ENCODE measurements at regions not wholly inside any gene's neighbourhood (a gene's known extent, or its start where the extent isn't known, plus 50 kb on each side); places are given as distances from the start of the nearest gene placed in this dataset.

DNA sequence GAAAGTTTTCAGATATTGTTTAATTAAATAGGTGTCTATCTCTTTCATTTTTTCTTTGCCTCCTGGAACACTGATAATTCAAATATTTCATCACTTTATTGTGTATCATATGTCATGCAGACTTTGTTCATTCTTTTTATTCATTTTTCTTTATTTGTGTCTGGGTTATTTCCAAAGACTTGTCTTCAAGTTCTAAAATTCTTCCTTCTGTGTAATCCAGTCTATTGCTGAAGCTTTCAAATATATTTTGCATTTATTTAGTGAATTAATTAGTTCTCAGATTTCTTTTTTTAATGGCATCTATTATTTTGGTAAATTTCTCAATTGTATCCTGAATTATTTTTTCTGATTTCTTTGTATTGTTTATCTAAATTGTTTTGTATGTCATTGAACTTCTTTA, 70.1 kb downstream of the ZNF330 start:
- no peak for DNase-seq
- no peak for ATAC-seq
- Histone ChIP-seq H3K36me3 (no peaks in the 10 kb centered on the region), H3K4me1 (no peaks in the 10 kb centered on the region), H3K27ac (no peak overlapping the region), H3K27me3 (no peaks in the 10 kb centered on the region), H3K4me3 (no peak overlapping the region), H3K9me3 (no peaks in the 10 kb centered on the region)
- TF ChIP-seq, protein P1, sequence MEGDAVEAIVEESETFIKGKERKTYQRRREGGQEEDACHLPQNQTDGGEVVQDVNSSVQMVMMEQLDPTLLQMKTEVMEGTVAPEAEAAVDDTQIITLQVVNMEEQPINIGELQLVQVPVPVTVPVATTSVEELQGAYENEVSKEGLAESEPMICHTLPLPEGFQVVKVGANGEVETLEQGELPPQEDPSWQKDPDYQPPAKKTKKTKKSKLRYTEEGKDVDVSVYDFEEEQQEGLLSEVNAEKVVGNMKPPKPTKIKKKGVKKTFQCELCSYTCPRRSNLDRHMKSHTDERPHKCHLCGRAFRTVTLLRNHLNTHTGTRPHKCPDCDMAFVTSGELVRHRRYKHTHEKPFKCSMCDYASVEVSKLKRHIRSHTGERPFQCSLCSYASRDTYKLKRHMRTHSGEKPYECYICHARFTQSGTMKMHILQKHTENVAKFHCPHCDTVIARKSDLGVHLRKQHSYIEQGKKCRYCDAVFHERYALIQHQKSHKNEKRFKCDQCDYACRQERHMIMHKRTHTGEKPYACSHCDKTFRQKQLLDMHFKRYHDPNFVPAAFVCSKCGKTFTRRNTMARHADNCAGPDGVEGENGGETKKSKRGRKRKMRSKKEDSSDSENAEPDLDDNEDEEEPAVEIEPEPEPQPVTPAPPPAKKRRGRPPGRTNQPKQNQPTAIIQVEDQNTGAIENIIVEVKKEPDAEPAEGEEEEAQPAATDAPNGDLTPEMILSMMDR (IDR thresholded peaks at IDR 0.05) = no peak
- intact Hi-C loops (cut with DNase I) = no loop called here

DNA sequence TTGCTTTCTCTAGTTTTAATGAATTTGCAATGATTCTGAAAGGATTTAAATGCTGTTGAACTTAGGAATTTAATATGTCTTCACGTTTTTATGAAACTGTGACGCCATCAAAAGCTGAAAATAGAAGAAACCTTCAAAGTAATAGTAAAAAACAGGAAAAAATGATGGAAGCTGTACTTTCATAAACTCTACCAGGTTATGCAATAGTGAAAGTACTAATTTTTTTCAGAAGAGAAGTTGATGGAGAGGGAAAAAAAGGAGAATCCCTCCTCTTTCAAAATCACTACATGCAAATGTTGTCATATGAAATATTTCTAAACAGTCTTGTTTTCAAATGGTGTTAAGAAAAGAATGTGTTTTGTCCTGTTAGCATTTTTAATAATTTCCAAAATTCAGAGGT, 73.6 kb downstream of the ZNF330 start:
- Histone ChIP-seq H3K27me3 (no peaks in the 10 kb centered on the region), H3K36me3 (no peaks in the 10 kb centered on the region), H3K4me1 (no peaks in the 10 kb centered on the region), H3K27ac (no peak overlapping the region), H3K4me3 (no peak overlapping the region), H3K9me3 (no peaks in the 10 kb centered on the region)
- intact Hi-C loops (cut with DNase I) = no loop called here
- DNase-seq (no peak), ATAC-seq (no peak)
- TF ChIP-seq, protein P1 (IDR thresholded peaks at IDR 0.05) = no peak

DNA sequence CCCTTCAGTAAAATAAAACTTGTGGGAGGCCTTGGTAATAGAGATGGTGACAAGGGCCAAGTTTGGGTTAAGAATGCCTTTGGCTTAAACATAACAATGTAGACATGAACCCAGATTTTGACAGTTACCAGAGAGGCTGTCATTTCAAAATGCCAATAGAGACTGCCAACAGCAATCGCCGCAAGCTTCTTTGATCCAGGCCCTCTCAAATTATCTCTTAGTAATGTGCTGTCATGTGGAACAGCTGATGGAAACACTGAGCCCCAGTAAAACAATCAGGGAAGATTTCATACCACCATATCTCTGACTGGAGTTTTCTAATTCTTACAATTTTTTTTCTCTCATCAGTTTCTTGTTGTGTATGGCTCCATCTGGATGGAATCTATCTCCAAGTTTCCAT, 80.5 kb downstream of the ZNF330 start:
- intact Hi-C loops (cut with DNase I) = no loop called here
- Histone ChIP-seq H3K4me1 (no peaks in the 10 kb centered on the region), H3K36me3 (no peaks in the 10 kb centered on the region), H3K27me3 (no peaks in the 10 kb centered on the region), H3K9me3 (no peaks in the 10 kb centered on the region), H3K27ac (no peak overlapping the region), H3K4me3 (no peak overlapping the region)
- TF ChIP-seq, protein P1 (IDR thresholded peaks at IDR 0.05) = no peak
- ATAC-seq = no peak
- DNase-seq = no peak

DNA sequence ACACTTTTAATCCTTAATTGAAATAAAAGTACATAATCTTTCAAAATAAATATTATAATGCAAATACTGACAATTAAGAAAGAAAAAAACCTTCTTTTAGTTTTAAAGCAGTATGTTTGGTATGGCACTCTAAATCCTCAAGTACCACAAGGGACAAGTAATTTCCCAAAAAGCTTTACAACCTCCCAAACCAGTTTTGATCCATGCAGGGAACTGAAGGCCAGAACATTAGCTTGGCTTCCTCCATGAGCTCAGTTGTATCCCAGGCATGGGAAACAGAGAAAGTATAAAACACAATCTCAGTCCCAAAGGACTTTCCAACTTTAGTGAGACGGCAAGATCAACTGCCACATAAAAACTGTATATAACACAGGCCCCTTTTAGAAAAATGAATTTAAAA, 82.2 kb downstream of the ZNF330 start:
- Histone ChIP-seq H3K36me3 (no peaks in the 10 kb centered on the region), H3K4me3 (no peak overlapping the region), H3K27me3 (no peaks in the 10 kb centered on the region), H3K9me3 (no peaks in the 10 kb centered on the region), H3K27ac (no peak overlapping the region), H3K4me1 (no peaks in the 10 kb centered on the region)
- DNase-seq = no peak
- peak; percentile 43 for ATAC-seq
- intact Hi-C loops (cut with DNase I) = no loop called here
- TF ChIP-seq, protein P1 (IDR thresholded peaks at IDR 0.05) = no peak

DNA sequence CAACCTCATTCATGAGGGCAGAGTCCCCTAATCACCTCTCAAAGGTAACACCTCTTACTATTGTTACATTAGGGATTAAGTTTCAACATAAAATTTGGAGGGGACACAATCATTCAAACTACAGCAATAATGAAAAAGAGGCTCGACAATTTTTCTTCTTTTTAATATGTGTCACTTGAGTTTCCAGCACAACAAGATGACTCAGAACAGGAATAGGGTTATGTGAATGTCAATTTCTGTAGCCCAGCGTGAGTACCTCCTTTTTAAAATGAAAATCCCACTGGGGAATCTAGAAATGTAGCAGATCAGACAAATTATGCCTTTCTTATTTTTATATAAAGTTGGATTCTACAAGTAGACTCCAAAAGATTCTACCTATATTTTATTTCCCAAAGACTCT, 83.7 kb downstream of the ZNF330 start:
- no peaks in the 10 kb centered on the region for H3K27me3 ChIP-seq
- H3K27ac ChIP-seq = no peak overlapping the region
- H3K4me1 ChIP-seq = no peaks in the 10 kb centered on the region
- DNase-seq (no peak), ATAC-seq (no peak)
- H3K4me3 ChIP-seq = no peak overlapping the region
- H3K36me3 ChIP-seq = no peaks in the 10 kb centered on the region
- intact Hi-C loops (cut with DNase I) = no loop called here
- TF ChIP-seq, protein P1 (IDR thresholded peaks at IDR 0.05) = no peak
- no peaks in the 10 kb centered on the region for H3K9me3 ChIP-seq

DNA sequence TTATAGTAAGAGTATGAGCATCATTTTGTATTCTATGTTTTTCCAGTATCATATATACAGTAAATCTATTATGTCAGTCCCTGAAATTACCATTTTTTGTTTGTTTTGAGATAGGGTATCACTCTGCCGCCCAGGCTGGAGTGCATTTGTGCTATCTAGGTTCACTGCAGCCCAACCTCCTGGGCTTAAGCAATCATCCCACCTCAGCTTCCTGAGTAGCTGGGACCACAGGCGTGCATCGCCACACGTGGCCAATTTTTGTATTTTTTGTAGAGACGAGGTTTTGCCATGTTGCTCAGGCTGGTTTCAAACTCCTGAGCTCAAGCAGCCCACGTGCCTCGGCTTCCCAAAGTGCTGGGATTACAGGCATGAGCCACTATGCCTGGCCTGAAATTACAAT, 85.6 kb downstream of the ZNF330 start:
- no peak overlapping the region for H3K27ac ChIP-seq
- no peaks in the 10 kb centered on the region for H3K27me3 ChIP-seq
- no peak for DNase-seq
- no peaks in the 10 kb centered on the region for H3K36me3 ChIP-seq
- TF ChIP-seq, protein P1 (IDR thresholded peaks at IDR 0.05) = no peak
- H3K9me3 ChIP-seq = no peaks in the 10 kb centered on the region
- H3K4me1 ChIP-seq = no peaks in the 10 kb centered on the region
- H3K4me3 ChIP-seq = no peak overlapping the region
- no peak for ATAC-seq
- intact Hi-C loops (cut with DNase I) = no loop called here

All from upper lobe of right lung (tissue), 1 donor.